ENCODE measurements at regions not wholly inside any gene's neighbourhood (a gene's known extent, or its start where the extent isn't known, plus 50 kb on each side); places are given as distances from the start of the nearest gene placed in this dataset.

DNA sequence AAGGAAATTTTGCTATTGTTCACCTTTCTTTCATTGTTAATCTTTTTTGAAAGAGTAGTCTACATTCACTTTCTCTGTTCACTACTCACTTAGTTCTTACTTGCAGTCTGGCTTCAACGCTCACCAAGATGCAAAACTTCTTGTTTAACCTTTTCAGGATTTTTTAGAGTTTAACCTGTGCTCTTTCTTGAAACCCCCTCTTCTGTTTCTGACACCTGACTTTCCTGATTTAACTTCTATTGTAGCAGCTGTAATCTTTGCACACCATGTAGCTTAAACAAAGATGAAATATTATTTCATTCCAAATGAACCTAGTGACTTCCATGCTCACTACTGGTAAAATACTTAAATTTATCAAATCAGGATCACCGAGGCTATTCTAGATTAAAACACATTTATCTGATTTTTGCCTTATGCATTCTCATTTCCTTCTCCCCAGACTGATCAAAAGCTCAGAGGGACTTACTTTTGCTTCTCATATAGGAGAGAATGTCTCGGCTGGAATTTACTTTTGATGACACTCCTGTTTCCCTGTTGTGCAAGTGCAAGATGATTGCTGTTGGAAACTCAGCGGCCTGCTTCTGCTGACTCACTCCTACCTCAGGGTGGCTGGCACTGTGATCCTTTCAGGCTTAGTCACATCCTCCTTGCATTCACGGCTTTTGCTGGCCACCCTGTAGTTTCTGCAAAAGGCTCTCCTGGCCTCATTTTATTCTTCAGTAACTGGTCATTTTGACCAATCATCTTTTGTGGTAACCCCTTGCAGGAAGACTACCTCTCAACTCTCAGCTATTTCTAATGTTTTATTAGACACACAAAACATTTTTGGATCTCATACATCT lies 109.3 kb upstream of the IFNE start:
- TF ChIP-seq, protein P1, sequence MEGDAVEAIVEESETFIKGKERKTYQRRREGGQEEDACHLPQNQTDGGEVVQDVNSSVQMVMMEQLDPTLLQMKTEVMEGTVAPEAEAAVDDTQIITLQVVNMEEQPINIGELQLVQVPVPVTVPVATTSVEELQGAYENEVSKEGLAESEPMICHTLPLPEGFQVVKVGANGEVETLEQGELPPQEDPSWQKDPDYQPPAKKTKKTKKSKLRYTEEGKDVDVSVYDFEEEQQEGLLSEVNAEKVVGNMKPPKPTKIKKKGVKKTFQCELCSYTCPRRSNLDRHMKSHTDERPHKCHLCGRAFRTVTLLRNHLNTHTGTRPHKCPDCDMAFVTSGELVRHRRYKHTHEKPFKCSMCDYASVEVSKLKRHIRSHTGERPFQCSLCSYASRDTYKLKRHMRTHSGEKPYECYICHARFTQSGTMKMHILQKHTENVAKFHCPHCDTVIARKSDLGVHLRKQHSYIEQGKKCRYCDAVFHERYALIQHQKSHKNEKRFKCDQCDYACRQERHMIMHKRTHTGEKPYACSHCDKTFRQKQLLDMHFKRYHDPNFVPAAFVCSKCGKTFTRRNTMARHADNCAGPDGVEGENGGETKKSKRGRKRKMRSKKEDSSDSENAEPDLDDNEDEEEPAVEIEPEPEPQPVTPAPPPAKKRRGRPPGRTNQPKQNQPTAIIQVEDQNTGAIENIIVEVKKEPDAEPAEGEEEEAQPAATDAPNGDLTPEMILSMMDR (IDR thresholded peaks at IDR 0.05), result no peak
- no peak for TF ChIP-seq POLR2A (IDR thresholded peaks at IDR 0.05)
